Muscle of leg (tissue), 3 donors: ENCODE measurements at regions not wholly inside any gene's neighbourhood (a gene's known extent, or its start where the extent isn't known, plus 50 kb on each side); places are given as distances from the start of the nearest gene placed in this dataset.
A peak's percentile ranks its signal among the peaks of the same experiment; 100 is the strongest.
"Not testable (repeated sequence)": the region's sequence is repeated elsewhere in the genome, so short reads cannot be mapped to it uniquely, and the experiment has no call there.

Experiments
- DNase-seq: peaks from one replicate; pipeline ENCODE4 v3.0.0; 2013
- H3K27ac ChIP-seq: one replicate; pipeline ENCODE4 v1.5.1; 2013; ENCODE audit warnings: mild to moderate bottlenecking, low read length, control low read depth
- H3K27me3 ChIP-seq: one replicate; pipeline ENCODE4 v1.6.1; 2013; ENCODE audit warnings: low read length; ENCODE audit not compliant: control insufficient read depth, insufficient read depth
- H3K36me3 ChIP-seq: one replicate; pipeline ENCODE4 v1.6.1; 2013; ENCODE audit warnings: low read length; ENCODE audit not compliant: control insufficient read depth, insufficient read depth
- H3K4me1 ChIP-seq: one replicate; pipeline ENCODE4 v1.6.1; 2013; ENCODE audit warnings: low read length; ENCODE audit not compliant: control insufficient read depth, insufficient read depth
- H3K4me3 ChIP-seq: one replicate; pipeline ENCODE4 v1.5.1; 2013; ENCODE audit warnings: low read length, control low read depth
- H3K9me3 ChIP-seq: replicated peaks from 2 replicates; pipeline ENCODE4 v1.6.1; 2013; ENCODE audit warnings: low read depth, low read length; ENCODE audit not compliant: control insufficient read depth
- WGBS: methylation state at CpG from one replicate; pipeline ENCODE4 v1.1.5; 2013; ENCODE audit warnings: missing lambda C conversion rate; ENCODE audit not compliant: insufficient coverage; 5-methylcytosine and 5-hydroxymethylcytosine counted together

DNA sequence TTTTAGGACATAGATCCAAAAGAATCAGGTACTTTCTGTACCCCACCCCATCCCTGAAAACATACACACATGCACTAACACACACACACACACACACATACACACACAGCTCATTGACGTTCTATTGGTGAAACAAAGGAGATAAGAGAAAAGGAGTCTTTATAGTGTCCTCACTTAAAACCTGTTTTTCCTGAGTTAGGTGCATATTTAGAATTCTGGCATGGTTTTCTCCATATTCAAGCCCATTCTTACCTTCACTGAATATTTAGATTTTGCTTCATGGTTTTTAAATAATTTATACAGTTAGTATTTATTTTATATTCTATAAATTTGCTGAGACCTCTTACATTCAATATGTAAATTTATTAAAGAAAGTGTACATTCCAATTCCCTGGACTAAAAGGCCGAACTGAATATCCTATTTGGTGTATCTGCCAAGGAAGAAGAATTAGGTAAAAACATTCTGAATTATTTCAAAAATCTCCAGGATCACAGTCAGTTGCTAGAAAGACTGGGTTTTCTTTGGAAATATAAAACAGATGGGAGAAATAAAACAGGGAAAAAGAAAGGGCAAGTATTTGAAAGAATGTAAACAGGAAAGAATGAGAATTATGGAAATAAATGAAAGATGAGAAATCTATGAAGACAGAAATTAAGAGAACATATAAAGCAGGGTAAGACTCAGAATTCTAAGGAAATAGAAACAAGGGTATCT lies 556.2 kb downstream of the KCTD12 start:
- peak overlapping the region; percentile 39 for H3K27ac ChIP-seq
- DNase-seq, result peak; percentile 65
- H3K27me3 ChIP-seq, result no peaks in the 10 kb centered on the region
- no CpG with 5 or more reads among the region's 2 CpGs for WGBS
- H3K36me3 ChIP-seq, result no peaks in the 10 kb centered on the region
- H3K4me3 ChIP-seq, result no peak overlapping the region
- no peaks in the 10 kb centered on the region for H3K9me3 ChIP-seq
- H3K4me1 ChIP-seq, result peaks cover 2% of the 10 kb centered on the region

- no peak overlapping the region for H3K4me3 ChIP-seq
- H3K27ac ChIP-seq, result no peak overlapping the region
- H3K36me3 ChIP-seq, result no peaks in the 10 kb centered on the region
- no peaks in the 10 kb centered on the region for H3K9me3 ChIP-seq
- H3K4me1 ChIP-seq, result peaks cover 2% of the 10 kb centered on the region
- no peaks in the 10 kb centered on the region for H3K27me3 ChIP-seq
- DNase-seq, result no peak
- 94% methylated on average over 2 of the region's 3 CpGs for WGBS
These were observed 557.2 kb downstream of the KCTD12 start for GRCh38 chr13:76329004-76329403.

DNA sequence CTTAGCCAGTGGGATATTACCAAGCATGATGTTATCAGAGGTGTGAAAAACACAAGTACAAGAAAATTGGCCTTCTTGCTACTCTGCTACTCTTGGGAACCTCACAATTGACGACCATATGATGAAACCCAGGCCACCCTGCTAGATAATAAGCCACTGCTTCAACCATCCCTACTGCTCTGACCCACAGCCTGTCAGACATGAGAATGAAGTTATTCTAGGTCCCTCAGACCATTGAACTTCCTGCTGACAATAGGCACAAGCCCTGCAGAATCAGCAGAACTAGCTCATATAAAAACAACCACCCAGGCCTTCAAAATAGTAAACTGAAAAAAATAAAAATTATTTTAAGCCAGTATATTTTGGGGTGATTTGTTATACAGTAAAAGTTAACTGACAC lies 559.9 kb downstream of the KCTD12 start:
- H3K4me1 ChIP-seq, result peaks cover 2% of the 10 kb centered on the region
- no peak overlapping the region for H3K4me3 ChIP-seq
- H3K36me3 ChIP-seq, result no peaks in the 10 kb centered on the region
- no peak for DNase-seq
- H3K27me3 ChIP-seq, result no peaks in the 10 kb centered on the region
- no peak overlapping the region for H3K27ac ChIP-seq
- H3K9me3 ChIP-seq, result no peaks in the 10 kb centered on the region
- 54% methylated on average over 1 of the region's 1 CpG for WGBS

DNA sequence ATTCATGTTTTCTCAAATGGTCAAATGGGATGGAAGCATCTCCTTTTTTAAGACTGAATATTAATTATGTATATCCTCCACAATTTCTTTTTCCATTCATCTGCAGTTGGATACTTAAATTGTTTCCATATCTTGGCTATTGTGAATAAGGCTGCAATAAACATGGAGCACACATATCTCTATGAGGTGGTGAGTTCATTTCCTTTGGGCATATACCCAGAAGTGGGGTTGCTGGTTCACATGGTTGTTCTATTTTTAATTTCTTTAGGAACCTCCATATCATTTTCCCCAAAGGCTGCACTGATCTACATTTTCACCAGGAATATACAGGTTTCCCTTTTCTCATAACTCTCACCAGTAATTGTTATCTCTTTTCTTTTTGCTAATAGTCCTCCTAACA lies 566.3 kb downstream of the KCTD12 start:
- Histone ChIP-seq H3K27ac (no peak overlapping the region), H3K9me3 (peaks cover 3% of the 10 kb centered on the region), H3K27me3 (no peaks in the 10 kb centered on the region), H3K4me3 (no peak overlapping the region), H3K4me1 (no peaks in the 10 kb centered on the region), H3K36me3 (no peaks in the 10 kb centered on the region)
- no peak for DNase-seq

- H3K36me3 ChIP-seq, result no peaks in the 10 kb centered on the region
These were observed 569.1 kb downstream of the KCTD12 start for GRCh38 chr13:76316998-76317527.

GRCh38 chr13:76314495-76314894 lies 571.7 kb downstream of the KCTD12 start:
- no peak for DNase-seq
- WGBS, result 33% methylated on average over 3 of the region's 6 CpGs
- H3K9me3 ChIP-seq, result no peaks in the 10 kb centered on the region
- H3K27ac ChIP-seq, result no peak overlapping the region
- H3K4me3 ChIP-seq, result no peak overlapping the region
- H3K4me1 ChIP-seq, result no peaks in the 10 kb centered on the region
- no peaks in the 10 kb centered on the region for H3K27me3 ChIP-seq
- H3K36me3 ChIP-seq, result no peaks in the 10 kb centered on the region

More at GRCh38 chr13:76316998-76317527, 569.1 kb downstream of the KCTD12 start:
- Histone ChIP-seq H3K27me3 (no peaks in the 10 kb centered on the region), H3K4me3 (no peak overlapping the region), H3K27ac (no peak overlapping the region), H3K4me1 (no peaks in the 10 kb centered on the region), H3K9me3 (peaks cover 3% of the 10 kb centered on the region)
- DNase-seq, result no peak

DNA sequence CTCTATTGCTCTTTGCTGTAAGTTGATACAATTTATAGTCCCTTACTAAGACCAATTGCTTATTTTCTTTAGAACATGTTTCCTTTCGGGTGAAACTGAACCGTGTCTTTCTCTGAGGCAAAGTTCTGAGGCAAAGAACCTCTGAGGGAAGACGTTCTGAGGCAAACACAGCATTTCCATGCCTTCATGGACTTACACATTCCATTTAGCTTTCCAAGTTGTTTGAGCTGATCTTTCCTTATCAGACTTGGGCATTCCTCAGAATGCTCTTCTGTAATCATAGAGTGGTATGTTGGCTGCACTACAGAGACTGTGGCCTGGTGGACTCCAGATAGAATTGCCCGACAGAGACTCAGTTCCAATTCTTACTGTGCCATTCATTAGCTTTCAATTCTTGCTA lies 579.1 kb downstream of the KCTD12 start:
- Histone ChIP-seq H3K27ac (no peak overlapping the region), H3K4me3 (no peak overlapping the region), H3K36me3 (no peaks in the 10 kb centered on the region), H3K27me3 (no peaks in the 10 kb centered on the region), H3K9me3 (no peaks in the 10 kb centered on the region), H3K4me1 (no peaks in the 10 kb centered on the region)
- WGBS, result 33% methylated on average over 3 of the region's 4 CpGs
- DNase-seq, result no peak

DNA sequence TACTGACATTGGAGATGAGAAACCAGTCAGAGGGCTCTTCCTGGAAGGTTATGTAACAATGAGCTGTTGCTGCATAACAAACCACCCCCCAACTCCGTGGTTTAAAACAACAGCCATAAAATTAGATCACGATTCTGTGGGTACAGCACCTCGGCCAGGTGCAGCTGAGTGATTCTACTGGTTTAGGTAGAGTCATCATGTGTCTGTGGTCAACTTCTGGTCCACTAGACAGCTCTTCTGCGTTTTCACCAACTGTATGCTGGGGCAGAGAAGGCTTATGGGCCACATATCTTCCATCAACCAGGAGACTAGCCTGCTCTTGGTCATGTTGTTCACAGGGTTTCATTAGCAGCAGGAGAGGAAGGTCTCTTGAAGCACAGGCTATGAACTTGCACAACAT lies 585.5 kb downstream of the KCTD12 start:
- Histone ChIP-seq H3K36me3 (no peaks in the 10 kb centered on the region), H3K9me3 (no peaks in the 10 kb centered on the region), H3K4me3 (no peak overlapping the region), H3K27ac (no peak overlapping the region), H3K27me3 (no peaks in the 10 kb centered on the region), H3K4me1 (no peaks in the 10 kb centered on the region)
- no peak for DNase-seq
- no CpG with 5 or more reads among the region's 4 CpGs for WGBS

- Histone ChIP-seq H3K27ac (no peak overlapping the region), H3K9me3 (no peaks in the 10 kb centered on the region), H3K36me3 (no peaks in the 10 kb centered on the region), H3K27me3 (no peaks in the 10 kb centered on the region), H3K4me1 (no peaks in the 10 kb centered on the region), H3K4me3 (no peak overlapping the region)
- 89% methylated on average over 6 of the region's 6 CpGs for WGBS
- DNase-seq, result no peak
These were observed 588.9 kb downstream of the KCTD12 start for GRCh38 chr13:76297331-76297730.

- Histone ChIP-seq H3K4me1 (no peaks in the 10 kb centered on the region), H3K36me3 (no peaks in the 10 kb centered on the region), H3K27ac (no peak overlapping the region), H3K27me3 (no peaks in the 10 kb centered on the region), H3K9me3 (no peaks in the 10 kb centered on the region), H3K4me3 (no peak overlapping the region)
- no CpG with 5 or more reads among the region's 4 CpGs for WGBS
- no peak for DNase-seq
These were observed 589.5 kb downstream of the KCTD12 start for GRCh38 chr13:76296751-76297150.

DNA sequence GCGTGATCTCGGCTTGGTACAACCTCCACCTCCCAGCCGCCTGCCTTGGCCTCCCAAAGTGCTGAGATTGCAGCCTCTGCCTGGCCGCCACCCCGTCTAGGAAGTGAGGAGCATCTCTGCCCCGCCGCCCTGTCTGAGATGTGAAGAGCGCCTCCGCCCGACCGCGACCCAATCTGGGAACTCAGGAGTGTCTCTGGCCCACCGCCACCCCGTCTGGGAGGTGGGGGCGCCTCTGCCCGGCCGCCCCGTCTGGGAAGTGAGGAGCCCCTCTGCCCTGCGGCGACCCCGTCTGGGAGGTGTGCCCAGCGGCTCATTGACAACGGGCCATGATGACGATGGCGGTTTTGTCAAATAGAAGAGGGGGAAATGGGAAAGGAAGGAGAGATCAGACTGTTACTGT lies 591.2 kb downstream of the KCTD12 start:
- H3K27ac ChIP-seq, H3K9me3 ChIP-seq, H3K4me1 ChIP-seq, H3K27me3 ChIP-seq, H3K4me3 ChIP-seq, H3K36me3 ChIP-seq, DNase-seq: not testable (repeated sequence)
- 97% methylated on average over 21 of the region's 25 CpGs for WGBS
